ENCODE measurements at regions not wholly inside any gene's neighbourhood (a gene's known extent, or its start where the extent isn't known, plus 50 kb on each side); places are given as distances from the start of the nearest gene placed in this dataset.

GRCh38 chr4:11013094-11013664 lies 328.6 kb upstream of the CLNK start:
- Histone ChIP-seq H3K27me3 (no peaks in the 10 kb centered on the region), H3K4me3 (no peak overlapping the region), H3K4me1 (no peaks in the 10 kb centered on the region), H3K9me3 (no peaks in the 10 kb centered on the region), H3K36me3 (no peaks in the 10 kb centered on the region), H3K27ac (no peak overlapping the region)
- TF ChIP-seq, protein P1, sequence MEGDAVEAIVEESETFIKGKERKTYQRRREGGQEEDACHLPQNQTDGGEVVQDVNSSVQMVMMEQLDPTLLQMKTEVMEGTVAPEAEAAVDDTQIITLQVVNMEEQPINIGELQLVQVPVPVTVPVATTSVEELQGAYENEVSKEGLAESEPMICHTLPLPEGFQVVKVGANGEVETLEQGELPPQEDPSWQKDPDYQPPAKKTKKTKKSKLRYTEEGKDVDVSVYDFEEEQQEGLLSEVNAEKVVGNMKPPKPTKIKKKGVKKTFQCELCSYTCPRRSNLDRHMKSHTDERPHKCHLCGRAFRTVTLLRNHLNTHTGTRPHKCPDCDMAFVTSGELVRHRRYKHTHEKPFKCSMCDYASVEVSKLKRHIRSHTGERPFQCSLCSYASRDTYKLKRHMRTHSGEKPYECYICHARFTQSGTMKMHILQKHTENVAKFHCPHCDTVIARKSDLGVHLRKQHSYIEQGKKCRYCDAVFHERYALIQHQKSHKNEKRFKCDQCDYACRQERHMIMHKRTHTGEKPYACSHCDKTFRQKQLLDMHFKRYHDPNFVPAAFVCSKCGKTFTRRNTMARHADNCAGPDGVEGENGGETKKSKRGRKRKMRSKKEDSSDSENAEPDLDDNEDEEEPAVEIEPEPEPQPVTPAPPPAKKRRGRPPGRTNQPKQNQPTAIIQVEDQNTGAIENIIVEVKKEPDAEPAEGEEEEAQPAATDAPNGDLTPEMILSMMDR (IDR thresholded peaks at IDR 0.05), result no peak
- TF ChIP-seq POLR2A (IDR thresholded peaks at IDR 0.05), result no peak
- TF ChIP-seq POLR2AphosphoS5 (IDR thresholded peaks at IDR 0.05; ENCODE audit: insufficient read depth in 1 of 2, low read depth in 1 of 2), result no peak
- no peak for DNase-seq (ENCODE audit: extremely low spot score in 2 of 2)
- intact Hi-C loops (cut with DNase I), result no loop called here

DNA sequence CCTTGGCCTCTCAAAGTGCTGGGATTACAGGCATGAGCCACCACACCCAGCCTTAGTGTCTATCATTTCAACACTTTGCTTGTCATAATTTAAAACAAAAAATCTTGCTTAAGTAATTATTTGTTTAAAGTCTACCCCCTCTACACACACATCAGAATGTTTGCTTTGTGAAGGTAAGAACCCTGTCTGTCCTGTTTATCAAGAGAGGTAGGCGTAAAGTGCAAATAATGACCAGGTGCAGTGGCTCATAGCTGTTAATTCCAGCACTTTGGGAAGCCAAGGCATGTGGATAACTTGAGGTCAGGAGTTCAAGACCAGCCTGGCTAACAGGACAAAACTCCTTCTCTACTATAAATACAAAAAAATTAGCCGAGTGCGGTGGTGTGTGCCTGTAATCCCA lies 326.7 kb upstream of the CLNK start:
- no peak for DNase-seq (ENCODE audit: extremely low spot score in 2 of 2)
- Histone ChIP-seq H3K4me3 (no peak overlapping the region), H3K4me1 (no peaks in the 10 kb centered on the region), H3K36me3 (no peaks in the 10 kb centered on the region), H3K27me3 (no peaks in the 10 kb centered on the region), H3K27ac (no peak overlapping the region), H3K9me3 (no peaks in the 10 kb centered on the region)
- intact Hi-C loops (cut with DNase I), result no loop called here
- TF ChIP-seq POLR2AphosphoS5 (IDR thresholded peaks at IDR 0.05; ENCODE audit: insufficient read depth in 1 of 2, low read depth in 1 of 2) (no peak), POLR2A (IDR thresholded peaks at IDR 0.05) (no peak)
- TF ChIP-seq, protein P1 (IDR thresholded peaks at IDR 0.05), result no peak

DNA sequence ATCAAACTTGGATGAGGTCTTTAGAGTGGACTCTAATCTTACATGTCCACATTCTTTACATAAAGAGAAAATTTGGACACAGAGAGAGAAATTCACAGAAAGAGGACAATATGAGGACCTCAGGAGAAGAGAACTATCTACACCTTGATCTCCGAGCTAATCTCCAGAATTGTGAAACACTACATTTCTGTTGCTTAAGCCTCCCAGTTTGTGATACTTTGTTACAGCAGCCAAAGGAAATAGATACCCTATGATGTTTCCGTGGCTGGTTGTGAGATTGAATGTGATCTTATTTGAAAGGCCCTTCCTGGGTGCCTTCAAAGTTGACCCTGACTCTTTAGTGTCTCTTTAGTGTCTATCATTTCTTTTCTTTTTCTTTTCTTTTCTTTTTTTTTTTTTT lies 326.1 kb upstream of the CLNK start:
- intact Hi-C loops (cut with DNase I), result no loop called here
- no peaks in the 10 kb centered on the region for H3K36me3 ChIP-seq
- H3K27ac ChIP-seq, result no peak overlapping the region
- no peaks in the 10 kb centered on the region for H3K4me1 ChIP-seq
- TF ChIP-seq POLR2A (IDR thresholded peaks at IDR 0.05) (no peak), POLR2AphosphoS5 (IDR thresholded peaks at IDR 0.05; ENCODE audit: insufficient read depth in 1 of 2, low read depth in 1 of 2) (no peak)
- TF ChIP-seq, protein P1 (IDR thresholded peaks at IDR 0.05), result no peak
- no peaks in the 10 kb centered on the region for H3K9me3 ChIP-seq
- DNase-seq (ENCODE audit: extremely low spot score in 2 of 2), result no peak
- H3K4me3 ChIP-seq, result no peak overlapping the region
- H3K27me3 ChIP-seq, result no peaks in the 10 kb centered on the region

DNA sequence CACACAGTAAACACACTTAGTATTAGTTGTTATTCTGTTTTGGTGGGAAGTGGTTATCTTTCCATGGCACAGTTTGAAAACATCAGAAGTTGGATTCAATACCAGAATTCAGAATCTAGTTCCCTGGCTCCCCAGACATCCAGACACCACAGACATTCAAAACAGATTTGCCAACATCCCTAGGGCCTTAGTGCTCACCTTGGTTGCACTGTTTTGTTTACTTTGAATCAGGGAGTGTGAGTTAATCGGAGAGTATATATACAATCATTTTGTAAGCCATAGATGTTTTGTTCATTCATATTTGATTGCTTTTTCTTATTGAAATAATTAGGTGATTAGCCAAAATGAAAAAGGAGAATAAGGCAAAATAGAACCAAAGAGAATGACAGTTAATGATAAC lies 324.7 kb upstream of the CLNK start:
- no peaks in the 10 kb centered on the region for H3K4me1 ChIP-seq
- H3K27me3 ChIP-seq, result no peaks in the 10 kb centered on the region
- no peak overlapping the region for H3K4me3 ChIP-seq
- intact Hi-C loops (cut with DNase I), result no loop called here
- no peaks in the 10 kb centered on the region for H3K36me3 ChIP-seq
- TF ChIP-seq, protein P1 (IDR thresholded peaks at IDR 0.05), result no peak
- no peak for TF ChIP-seq POLR2AphosphoS5 (IDR thresholded peaks at IDR 0.05; ENCODE audit: insufficient read depth in 1 of 2, low read depth in 1 of 2)
- no peak for TF ChIP-seq POLR2A (IDR thresholded peaks at IDR 0.05)
- no peak for DNase-seq (ENCODE audit: extremely low spot score in 2 of 2)
- no peaks in the 10 kb centered on the region for H3K9me3 ChIP-seq
- no peak overlapping the region for H3K27ac ChIP-seq

DNA sequence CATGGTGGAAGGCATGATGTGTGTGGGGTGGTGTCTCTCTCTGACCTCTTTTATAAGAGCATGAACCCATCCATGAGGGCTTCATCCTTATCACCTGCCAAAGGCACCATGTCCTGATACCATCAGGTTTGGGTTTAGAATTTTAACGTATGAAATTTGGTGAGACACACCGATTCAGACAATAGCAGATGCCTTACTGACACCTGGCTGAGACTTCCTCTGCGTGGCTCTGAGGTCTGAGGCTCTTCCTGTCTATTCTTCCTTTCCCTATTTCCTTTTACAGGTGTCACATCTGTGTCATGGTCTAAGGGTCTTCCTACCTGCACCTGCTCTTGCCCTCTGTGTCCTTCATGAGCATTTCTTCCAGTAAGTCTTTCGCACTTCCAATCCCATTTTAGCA lies 320.7 kb upstream of the CLNK start:
- no peak for DNase-seq (ENCODE audit: extremely low spot score in 2 of 2)

More for the DNA sequence above, 320.7 kb upstream of the CLNK start:
- Histone ChIP-seq H3K4me1 (no peaks in the 10 kb centered on the region), H3K36me3 (no peaks in the 10 kb centered on the region), H3K27me3 (no peaks in the 10 kb centered on the region), H3K4me3 (no peak overlapping the region), H3K27ac (no peak overlapping the region), H3K9me3 (no peaks in the 10 kb centered on the region)
- intact Hi-C loops (cut with DNase I), result no loop called here
- TF ChIP-seq POLR2A (IDR thresholded peaks at IDR 0.05) (no peak), POLR2AphosphoS5 (IDR thresholded peaks at IDR 0.05; ENCODE audit: insufficient read depth in 1 of 2, low read depth in 1 of 2) (no peak)
- TF ChIP-seq, protein P1 (IDR thresholded peaks at IDR 0.05), result no peak
